IMR-90 (cell line): ENCODE measurements at regions not wholly inside any gene's neighbourhood (a gene's known extent, or its start where the extent isn't known, plus 50 kb on each side); places are given as distances from the start of the nearest gene placed in this dataset.

Source experiments
- ATAC-seq: fragments of 200-7000 bp; cut with Tn5 transposase; 2 replicates; pipeline ENCODE4 v1.9.1; 2020; ENCODE audit warnings: low read depth, mild to moderate bottlenecking, moderate library complexity
- BruUV-seq: library from RNA; stranded (reverse); fragments of 400-500 nt; replicated peaks from 2 replicates; lab custom pipeline; 2021; lab: Mats Ljungman, UMichigan
- CTCF ChIA-PET: fragments of 300-600 bp; formaldehyde crosslinking; extraction: SDS; loops from one replicate; lab custom pipeline; 2021; ENCODE audit warnings: antibody characterized with exemption; lab: Yijun Ruan, JAX
- POLR2A ChIA-PET: fragments of 300-600 bp; sonication (Branson Sonifier 250); formaldehyde crosslinking; loops from one replicate; lab custom pipeline; 2022; ENCODE audit warnings: antibody characterized with exemption; ENCODE audit not compliant: unreplicated experiment; lab: Charles Lee
- DNase-seq: peaks from one replicate; pipeline ENCODE4 v3.0.0; 2013
- H2AFZ ChIP-seq: replicated peaks from 2 replicates; pipeline ENCODE3; 2013; ENCODE audit warnings: low read length, mild to moderate bottlenecking; ENCODE audit not compliant: poor library complexity
- H2AK5ac ChIP-seq: 2 replicates; pipeline ENCODE4 v1.6.1; 2013; ENCODE audit warnings: low read depth, low read length, inconsistent platforms
- H2AK9ac ChIP-seq: replicated peaks from 2 replicates; pipeline ENCODE3; 2013; ENCODE audit warnings: mild to moderate bottlenecking, low read depth, low read length, moderate library complexity; ENCODE audit not compliant: poor library complexity
- H2BK120ac ChIP-seq: 2 replicates; pipeline ENCODE4 v1.6.1; 2013; ENCODE audit warnings: low read depth, low read length, inconsistent platforms
- H2BK15ac ChIP-seq: 3 replicates; pipeline ENCODE4 v1.6.1; 2013; ENCODE audit warnings: low read depth, low read length, inconsistent platforms
- H2BK20ac ChIP-seq: 2 replicates; pipeline ENCODE4 v1.6.1; 2013; ENCODE audit warnings: low read depth, mild to moderate bottlenecking, inconsistent platforms, low read length, moderate library complexity
- H2BK5ac ChIP-seq: 2 replicates; pipeline ENCODE4 v1.6.1; 2013; ENCODE audit warnings: mild to moderate bottlenecking, low read depth, low read length, inconsistent platforms; ENCODE audit not compliant: poor library complexity, severe bottlenecking
- H3K14ac ChIP-seq: replicated peaks from 2 replicates; pipeline ENCODE4 v1.6.1; 2013; ENCODE audit warnings: low read depth, low read length, inconsistent platforms
- H3K18ac ChIP-seq: 2 replicates; pipeline ENCODE4 v1.6.1; 2013; ENCODE audit warnings: low read depth, low read length, control low read depth
- H3K23ac ChIP-seq: 2 replicates; pipeline ENCODE4 v1.6.1; 2013; ENCODE audit warnings: low read depth, low read length, inconsistent platforms
- H3K27ac ChIP-seq: 2 replicates; pipeline ENCODE4 v1.5.1; 2013; ENCODE audit warnings: mild to moderate bottlenecking, control low read depth, low read length; ENCODE audit not compliant: insufficient read depth
- H3K27me3 ChIP-seq: 2 replicates; pipeline ENCODE4 v1.6.1; 2013; ENCODE audit warnings: low read length; ENCODE audit not compliant: control insufficient read depth, insufficient read depth
- H3K36me3 ChIP-seq: 2 replicates; pipeline ENCODE4 v1.6.1; 2013; ENCODE audit warnings: low read length, mixed read lengths; ENCODE audit not compliant: control insufficient read depth, insufficient read depth
- H3K4ac ChIP-seq: 2 replicates; pipeline ENCODE4 v1.6.1; 2013; ENCODE audit warnings: low read depth, low read length, inconsistent platforms
- H3K4me1 ChIP-seq: 2 replicates; pipeline ENCODE4 v1.6.1; 2013; ENCODE audit warnings: low read length, mixed read lengths; ENCODE audit not compliant: control insufficient read depth, insufficient read depth
- H3K4me2 ChIP-seq: 2 replicates; pipeline ENCODE4 v1.6.1; 2013; ENCODE audit warnings: low read depth, mild to moderate bottlenecking, control low read depth, low read length, moderate library complexity
- H3K4me3 ChIP-seq: 2 replicates; pipeline ENCODE4 v1.5.1; 2013; ENCODE audit warnings: low read depth, mild to moderate bottlenecking, control low read depth, low read length, moderate library complexity; ENCODE audit not compliant: insufficient read depth
- H3K56ac ChIP-seq: 2 replicates; pipeline ENCODE4 v1.6.1; 2013; ENCODE audit warnings: low read length, inconsistent platforms; ENCODE audit not compliant: insufficient read depth; ENCODE audit errors: extremely low read depth
- H3K79me1 ChIP-seq, 2 experiments: 2 replicates each; pipeline ENCODE4 v1.6.1; 2013; ENCODE audit warnings: low read length in 2 of 2, inconsistent platforms in 1 of 2, low read depth in 1 of 2
- H3K9ac ChIP-seq: 2 replicates; pipeline ENCODE4 v1.6.1; 2013; ENCODE audit warnings: low read depth, low read length, control low read depth
- H3K9me1 ChIP-seq: 2 replicates; pipeline ENCODE4 v1.6.1; 2013; ENCODE audit warnings: low read length, inconsistent platforms; ENCODE audit not compliant: insufficient read depth
- H3K9me3 ChIP-seq: 2 replicates; pipeline ENCODE4 v1.6.1; 2013; ENCODE audit warnings: low read length; ENCODE audit not compliant: control insufficient read depth, insufficient read depth
- H4K20me1 ChIP-seq: 2 replicates; pipeline ENCODE4 v1.6.1; 2013; ENCODE audit warnings: low read length, inconsistent platforms; ENCODE audit not compliant: insufficient read depth
- H4K5ac ChIP-seq: 2 replicates; pipeline ENCODE4 v1.6.1; 2013; ENCODE audit warnings: mild to moderate bottlenecking, low read depth, low read length, control low read depth
- H4K8ac ChIP-seq, 2 experiments: 2 replicates each; pipeline ENCODE4 v1.6.1; 2013; ENCODE audit warnings: low read depth in 2 of 2, low read length in 2 of 2, control low read depth in 1 of 2, inconsistent platforms in 1 of 2
- H4K91ac ChIP-seq: 2 replicates; pipeline ENCODE4 v1.6.1; 2013; ENCODE audit warnings: low read depth, low read length, inconsistent platforms; ENCODE audit not compliant: insufficient read depth
- BHLHE40 ChIP-seq: fragments of 150-350 bp; IDR thresholded peaks from 2 replicates; pipeline ENCODE4 v1.6.1; 2016; ENCODE audit warnings: mild to moderate bottlenecking, low read depth, low read length
- CEBPB ChIP-seq: IDR thresholded peaks from 2 replicates; pipeline ENCODE4 v1.6.1; 2012; ENCODE audit warnings: low read depth, low read length, improper control_type of control experiment
- CHD1 ChIP-seq: IDR thresholded peaks from 2 replicates; pipeline ENCODE4 v1.6.1; 2012; ENCODE audit warnings: low read depth, low read length, improper control_type of control experiment
- CTCF ChIP-seq: conservative IDR thresholded peaks from 2 replicates; pipeline ENCODE4 v1.5.1; 2012; ENCODE audit warnings: mild to moderate bottlenecking, low read depth, low read length, improper control_type of control experiment
- ELK1 ChIP-seq: fragments of 150-350 bp; IDR thresholded peaks from 2 replicates; pipeline ENCODE4 v1.6.1; 2016; ENCODE audit warnings: low read depth, mild to moderate bottlenecking, low read length, moderate library complexity, borderline replicate concordance
- FOS ChIP-seq: fragments of 150-350 bp; IDR thresholded peaks from 2 replicates; pipeline ENCODE4 v1.6.1; 2016; ENCODE audit warnings: low read depth, low read length
- MAFK ChIP-seq: IDR thresholded peaks from 2 replicates; pipeline ENCODE4 v1.6.1; 2012; ENCODE audit warnings: low read depth, low read length, improper control_type of control experiment
- MAZ ChIP-seq: IDR thresholded peaks from 2 replicates; pipeline ENCODE4 v1.6.1; 2012; ENCODE audit warnings: low read depth, mild to moderate bottlenecking, low read length, improper control_type of control experiment, moderate library complexity, borderline replicate concordance
- MXI1 ChIP-seq: IDR thresholded peaks from 2 replicates; pipeline ENCODE4 v1.6.1; 2012; ENCODE audit warnings: low read depth, mild to moderate bottlenecking, low read length, moderate library complexity, borderline replicate concordance
- NFE2L2 ChIP-seq: fragments of 150-350 bp; IDR thresholded peaks from 2 replicates; pipeline ENCODE4 v1.6.1; 2016; ENCODE audit warnings: low read depth, mild to moderate bottlenecking, low read length
- POLR2A ChIP-seq: IDR thresholded peaks from 2 replicates; pipeline ENCODE4 v1.6.1; 2012; ENCODE audit warnings: mild to moderate bottlenecking, low read depth, low read length
- RAD21 ChIP-seq: IDR thresholded peaks from 2 replicates; pipeline ENCODE4 v1.6.1; 2012; ENCODE audit warnings: low read length, improper control_type of control experiment
- RCOR1 ChIP-seq: IDR thresholded peaks from 2 replicates; pipeline ENCODE4 v1.6.1; 2012; ENCODE audit warnings: mild to moderate bottlenecking, low read length, improper control_type of control experiment; ENCODE audit not compliant: insufficient replicate concordance
- RFX5 ChIP-seq: IDR thresholded peaks from 2 replicates; pipeline ENCODE4 v1.8.0; 2012; ENCODE audit warnings: low read depth, mild to moderate bottlenecking, low read length, moderate library complexity
- SMC3 ChIP-seq: fragments of 150-350 bp; IDR thresholded peaks from 2 replicates; pipeline ENCODE4 v1.6.1; 2016; ENCODE audit warnings: low read depth, mild to moderate bottlenecking, antibody characterized with exemption, low read length, moderate library complexity
- WGBS, 2 experiments: methylation state at CpG; one replicate each; pipeline versions ENCODE4 v1.1.5 to v1.1.7; 2013; ENCODE audit warnings: missing lambda C conversion rate in 2 of 2; ENCODE audit not compliant: insufficient read length in 1 of 2; ENCODE audit errors: extremely low coverage in 2 of 2; 5-methylcytosine and 5-hydroxymethylcytosine counted together
- dilution Hi-C: fragments of 300-500 bp; cut with HindIII; formaldehyde crosslinking; loops from one replicate; pipeline ENCODE4 v1.14.3; 2018; ENCODE audit warnings: low sequenced_read_pairs; ENCODE audit not compliant: unreplicated experiment
- in situ Hi-C: fragments of 300-500 bp; cut with MboI; formaldehyde crosslinking; loops from 3 replicates; pipeline ENCODE4 v1.14.3; 2019; ENCODE audit warnings: low sequenced_read_pairs, inconsistent platforms, mixed read lengths
- intact Hi-C: fragments of 100-400 bp; cut with micrococcal nuclease; formaldehyde crosslinking; loops from 2 replicates; pipeline ENCODE4 v1.10.0; 2022
- TF ChIP-seq, protein P1 (sequence below): fragments of 150-350 bp; IDR thresholded peaks from 2 replicates; pipeline ENCODE4 v1.6.1; 2017; ENCODE audit warnings: mild to moderate bottlenecking, antibody characterized with exemption, low read length, low read depth

GRCh38 chr17:83024218-83024971 is 55.0 kb upstream of the METRNL start:
- ATAC-seq (no peak), DNase-seq (no peak)
- Histone ChIP-seq H4K91ac (no peak overlapping the region), H2AFZ (no peak overlapping the region), H3K23ac (no peak overlapping the region), H4K8ac (no peak overlapping the region), H2AK5ac (no peak overlapping the region), H2BK120ac (no peak overlapping the region), H2BK20ac (no peak overlapping the region), H3K4me3 (no peak overlapping the region), H3K9ac (no peak overlapping the region), H4K20me1 (no peaks in the 10 kb centered on the region), H4K5ac (no peak overlapping the region), H3K4me1 (no peaks in the 10 kb centered on the region), H3K27ac (no peak overlapping the region), H2AK9ac (no peak overlapping the region), H3K18ac (no peak overlapping the region), H3K36me3 (peaks cover 5% of the 10 kb centered on the region; the same call in 1 of the 2 replicates), H3K4ac (no peak overlapping the region), H3K56ac (no peak overlapping the region), H3K4me2 (no peak overlapping the region), H3K9me1 (peaks cover 3% of the 10 kb centered on the region; the same call in 1 of the 2 replicates), H3K14ac (no peak overlapping the region), H2BK5ac (no peak overlapping the region), H2BK15ac (no peak overlapping the region), H3K79me1 (peaks cover 0 to 6% of the 10 kb centered on the region in 2 experiments; a peak in 2 of 4 replicates), H3K27me3 (no peaks in the 10 kb centered on the region), H3K9me3 (no peaks in the 10 kb centered on the region)
- TF ChIP-seq POLR2A (no peak), RCOR1 (no peak), CHD1 (no peak), CEBPB (no peak), MAZ (no peak), RAD21 (no peak), RFX5 (no peak), FOS (no peak), CTCF (no peak), MAFK (no peak), BHLHE40 (no peak), SMC3 (no peak), NFE2L2 (no peak), MXI1 (no peak), ELK1 (no peak)
- TF ChIP-seq, protein P1, sequence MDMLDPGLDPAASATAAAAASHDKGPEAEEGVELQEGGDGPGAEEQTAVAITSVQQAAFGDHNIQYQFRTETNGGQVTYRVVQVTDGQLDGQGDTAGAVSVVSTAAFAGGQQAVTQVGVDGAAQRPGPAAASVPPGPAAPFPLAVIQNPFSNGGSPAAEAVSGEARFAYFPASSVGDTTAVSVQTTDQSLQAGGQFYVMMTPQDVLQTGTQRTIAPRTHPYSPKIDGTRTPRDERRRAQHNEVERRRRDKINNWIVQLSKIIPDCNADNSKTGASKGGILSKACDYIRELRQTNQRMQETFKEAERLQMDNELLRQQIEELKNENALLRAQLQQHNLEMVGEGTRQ: no peak
- WGBS, 2 experiments: 95% methylated on average over 34 of the region's 43 CpGs; no CpG with 5 or more reads in 1 of the 2 experiments
- POLR2A ChIA-PET: no interaction called here
- CTCF ChIA-PET: no interaction called here
- intact Hi-C loops: no loop called here
- in situ Hi-C loops: no loop called here
- dilution Hi-C loops: no loop called here
- no TSS peak for BruUV-seq
